CD4-positive, alpha-beta memory T cell (primary cell): ENCODE measurements at regions not wholly inside any gene's neighbourhood (a gene's known extent, or its start where the extent isn't known, plus 50 kb on each side); places are given as distances from the start of the nearest gene placed in this dataset.
"Not testable (repeated sequence)": the region's sequence is repeated elsewhere in the genome, so short reads cannot be mapped to it uniquely, and the experiment has no call there.

Experiments used
- CTCF ChIA-PET: fragments of 350-600 bp; sonication (Branson Sonifier 250); formaldehyde crosslinking; loops from one replicate; lab custom pipeline; 2021; ENCODE audit warnings: inconsistent platforms; ENCODE audit not compliant: partially characterized antibody; lab: Charles Lee
- POLR2A ChIA-PET: fragments of 350-600 bp; sonication (Branson Sonifier 250); formaldehyde crosslinking; loops from one replicate; lab custom pipeline; 2021; ENCODE audit not compliant: partially characterized antibody; lab: Charles Lee
- DNase-seq, 5 donors: peaks; one replicate each; pipeline versions ENCODE4 v3.0.0 to v3.0.0-alpha.2; 2020 to 2022; ENCODE audit warnings: mixed read lengths in 1 of 5
- H3K27ac ChIP-seq: one replicate; pipeline ENCODE4 v1.7.0; 2013; ENCODE audit warnings: low read depth, low read length
- H3K27me3 ChIP-seq: 2 replicates; pipeline ENCODE4 v1.7.0; 2013; ENCODE audit warnings: mild to moderate bottlenecking, low read length, moderate library complexity; ENCODE audit not compliant: insufficient read depth
- H3K36me3 ChIP-seq: 2 replicates; pipeline ENCODE4 v1.7.0; 2013; ENCODE audit warnings: mild to moderate bottlenecking, low read length, moderate library complexity; ENCODE audit not compliant: insufficient read depth
- H3K4me1 ChIP-seq: 2 replicates; pipeline ENCODE4 v1.7.0; 2013; ENCODE audit warnings: mild to moderate bottlenecking, low read length, moderate library complexity; ENCODE audit not compliant: insufficient read depth
- H3K4me3 ChIP-seq, 2 donors: one replicate each; pipeline ENCODE4 v1.7.0; 2013; ENCODE audit warnings: low read length in 2 of 2, mild to moderate bottlenecking in 1 of 2
- H3K9me3 ChIP-seq, 2 donors: one replicate each; pipeline ENCODE4 v1.7.0; 2013; ENCODE audit warnings: low read length in 2 of 2, control low read depth in 1 of 2; ENCODE audit not compliant: control insufficient read depth in 1 of 2
- H3K27ac Mint-ChIP-seq, 7 donors: one replicate each; pipeline ENCODE4 v1.8.0; 2020 to 2021; ENCODE audit warnings: mixed read lengths in 7 of 7, mild to moderate bottlenecking in 6 of 7, inconsistent platforms in 3 of 7, moderate library complexity in 3 of 7
- H3K27me3 Mint-ChIP-seq, 2 donors: one replicate each; pipeline ENCODE4 v1.8.0; 2020 to 2021; ENCODE audit warnings: mixed read lengths in 2 of 2
- H3K36me3 Mint-ChIP-seq, 2 donors: one replicate each; pipeline ENCODE4 v1.8.0; 2020 to 2021; ENCODE audit warnings: mixed read lengths in 2 of 2, inconsistent platforms in 1 of 2, mild to moderate bottlenecking in 1 of 2
- H3K4me1 Mint-ChIP-seq, 4 donors: one replicate each; pipeline ENCODE4 v1.8.0; 2020 to 2021; ENCODE audit warnings: mixed read lengths in 4 of 4, mild to moderate bottlenecking in 1 of 4
- H3K4me3 Mint-ChIP-seq, 8 donors: one replicate each; pipeline ENCODE4 v1.8.0; 2020 to 2021; ENCODE audit warnings: mixed read lengths in 8 of 8, mild to moderate bottlenecking in 7 of 8, moderate library complexity in 6 of 8, inconsistent platforms in 3 of 8
- H3K9me3 Mint-ChIP-seq, 8 donors: one replicate each; pipeline ENCODE4 v1.8.0; 2020 to 2021; ENCODE audit warnings: mixed read lengths in 8 of 8, mild to moderate bottlenecking in 5 of 8, inconsistent platforms in 3 of 8, moderate library complexity in 1 of 8
- intact Hi-C: fragments of 100-400 bp; cut with micrococcal nuclease; formaldehyde crosslinking; loops from one replicate; pipeline ENCODE4 v1.15.1; 2023

DNA sequence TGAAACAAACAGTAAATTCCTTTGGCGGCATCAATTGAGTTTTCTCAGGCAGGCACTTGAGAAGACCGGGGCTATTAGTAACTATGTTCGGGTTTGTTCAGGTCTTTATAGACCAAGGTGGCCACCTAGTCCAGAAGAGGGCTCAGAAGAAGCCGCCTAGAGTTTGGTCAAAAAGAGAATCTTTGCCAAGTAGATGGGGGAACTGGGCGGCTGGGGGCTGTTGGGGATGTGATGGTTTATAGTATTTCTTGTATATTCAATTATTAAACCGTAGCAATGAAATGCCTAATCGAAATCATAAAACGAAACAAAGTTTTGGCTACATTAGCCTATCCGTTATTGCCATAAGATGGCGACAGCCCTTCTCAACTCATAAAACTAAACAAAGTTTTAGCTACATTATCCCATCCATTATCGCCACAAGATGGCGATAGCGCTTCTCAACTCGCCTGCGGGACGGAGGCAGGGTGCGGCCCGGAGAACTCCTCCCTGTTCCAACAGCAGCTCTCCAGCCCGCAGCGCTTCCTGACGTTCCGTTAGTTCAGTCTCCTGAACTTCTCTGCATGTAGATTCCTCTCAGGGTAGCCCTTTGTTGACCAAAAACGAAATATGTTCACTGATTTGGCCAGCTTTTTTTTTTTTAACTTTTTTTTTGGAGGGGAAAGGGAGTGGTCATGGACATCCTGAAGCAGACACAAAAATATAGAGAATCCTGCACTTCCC is 120.5 kb upstream of the PRSS16 start:
- Mint-ChIP-seq H3K27ac (peak overlapping the region; percentile 79 to 91 (median 89)), H3K27me3 (no peaks in the 10 kb centered on the region), H3K36me3 (no peaks in the 10 kb centered on the region), H3K9me3 (no peaks in the 10 kb centered on the region), H3K4me3 (peak overlapping the region; percentile 71 to 87 (median 80)), H3K4me1 (peaks cover 14 to 16% (median 16%) of the 10 kb centered on the region in 4 donors)
- CTCF ChIA-PET, result interaction anchor here (0.6 to 3.8 kb wide), 31 partner anchors 9 to 1739 kb away, joined by 3 to 46 read pairs (median 3); partner anchors contain the start of gene ZNF184
- peak overlapping the region; percentile 13 to 34 for H3K4me3 ChIP-seq
- POLR2A ChIA-PET, result interaction anchor here (0.8 to 12.2 kb wide), 18 partner anchors 13 to 1769 kb away, joined by 3 to 863 read pairs (median 4); partner anchors contain the start of gene ZNF184
- H3K36me3 ChIP-seq, result no peaks in the 10 kb centered on the region
- peaks cover 16% of the 10 kb centered on the region for H3K4me1 ChIP-seq
- no peaks in the 10 kb centered on the region for H3K27me3 ChIP-seq
- intact Hi-C loops, result loop anchor here (1.0 kb wide), 3 partner anchors 31 to 669 kb away; no protein-coding TSS in a partner anchor
- H3K9me3 ChIP-seq, result no peaks in the 10 kb centered on the region
- peak overlapping the region; percentile 37 for H3K27ac ChIP-seq
- peak; percentile 78 to 86 (median 83) for DNase-seq

DNA sequence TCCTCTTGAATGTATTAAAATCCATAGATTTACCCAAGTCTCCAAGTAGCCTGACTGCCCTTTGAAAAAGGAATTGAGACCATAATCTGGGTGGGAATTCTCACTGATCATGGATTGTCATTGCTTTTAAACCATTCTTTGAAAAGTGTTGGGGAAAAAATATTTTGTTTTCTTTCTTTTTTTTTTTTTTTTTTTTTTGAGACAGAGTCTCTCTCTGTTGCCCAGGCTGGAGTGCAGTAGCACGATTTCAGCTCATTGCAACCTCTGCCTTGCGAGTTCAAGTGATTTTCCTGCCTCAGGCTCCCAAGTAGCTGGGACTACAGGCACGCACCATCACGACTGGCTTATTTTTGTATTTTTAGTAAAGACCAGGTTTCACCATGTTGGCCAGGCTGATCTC is 119.6 kb upstream of the PRSS16 start:
- not testable (repeated sequence) for H3K4me3 ChIP-seq, H3K27ac ChIP-seq, H3K9me3 Mint-ChIP-seq, H3K27me3 ChIP-seq, H3K9me3 ChIP-seq, H3K36me3 ChIP-seq, H3K27me3 Mint-ChIP-seq, DNase-seq, H3K27ac Mint-ChIP-seq, H3K36me3 Mint-ChIP-seq
- Mint-ChIP-seq H3K4me1 (peaks cover 14 to 16% (median 16%) of the 10 kb centered on the region in 4 donors), H3K4me3 (peak overlapping the region in 1 of 8 donors; percentile 76)
- intact Hi-C loops, result loop anchor here (1.0 kb wide), 3 partner anchors 30 to 668 kb away; no protein-coding TSS in a partner anchor
- CTCF ChIA-PET, result interaction anchor here (0.8 to 3.8 kb wide), 16 partner anchors 16 to 767 kb away, joined by 3 to 46 read pairs (median 10); a partner anchor contains a TSS
- POLR2A ChIA-PET, result interaction anchor here (1.0 to 12.2 kb wide), 9 partner anchors 22 to 1739 kb away, joined by 3 to 863 read pairs (median 9); a partner anchor contains a TSS
- H3K4me1 ChIP-seq, result peaks cover 21% of the 10 kb centered on the region

DNA sequence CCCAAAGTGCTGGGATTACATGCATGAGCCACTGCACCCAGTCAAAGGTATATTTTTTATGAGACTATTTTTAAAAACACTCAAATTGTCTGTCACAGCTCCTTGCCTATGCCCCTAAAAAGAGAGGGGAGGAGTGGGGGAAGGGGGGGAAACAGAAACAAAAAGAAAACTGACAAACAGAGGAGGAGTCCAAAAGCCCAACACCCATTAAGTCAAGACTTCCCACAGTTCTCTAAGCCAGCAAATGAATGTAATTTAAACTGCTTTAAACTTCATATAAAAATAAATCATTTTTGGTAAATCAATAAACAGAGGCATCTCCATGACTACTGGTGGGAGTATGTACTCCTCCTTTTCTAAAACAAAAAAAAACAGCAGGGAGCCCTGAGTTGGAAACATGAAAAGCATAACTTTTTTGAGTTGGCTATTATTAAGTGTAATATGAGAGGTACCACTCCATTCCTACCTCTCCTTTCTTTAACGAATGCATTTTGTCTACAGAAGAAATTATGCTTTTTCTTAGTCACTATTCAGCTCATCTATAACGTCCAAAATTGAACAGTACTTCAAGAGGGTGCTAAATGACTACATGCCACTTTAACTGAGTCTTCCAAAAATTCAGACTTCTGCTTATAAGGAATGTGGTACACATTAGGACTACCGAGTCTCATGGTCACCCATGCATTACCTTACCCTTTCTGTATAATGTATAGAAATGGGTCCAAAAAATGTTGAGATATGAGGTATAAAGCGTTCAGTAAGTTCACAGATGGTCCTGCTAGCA is 119.0 kb upstream of the PRSS16 start:
- intact Hi-C loops, result no loop called here
- peaks cover 14 to 16% (median 16%) of the 10 kb centered on the region in 4 donors for H3K4me1 Mint-ChIP-seq

DNA sequence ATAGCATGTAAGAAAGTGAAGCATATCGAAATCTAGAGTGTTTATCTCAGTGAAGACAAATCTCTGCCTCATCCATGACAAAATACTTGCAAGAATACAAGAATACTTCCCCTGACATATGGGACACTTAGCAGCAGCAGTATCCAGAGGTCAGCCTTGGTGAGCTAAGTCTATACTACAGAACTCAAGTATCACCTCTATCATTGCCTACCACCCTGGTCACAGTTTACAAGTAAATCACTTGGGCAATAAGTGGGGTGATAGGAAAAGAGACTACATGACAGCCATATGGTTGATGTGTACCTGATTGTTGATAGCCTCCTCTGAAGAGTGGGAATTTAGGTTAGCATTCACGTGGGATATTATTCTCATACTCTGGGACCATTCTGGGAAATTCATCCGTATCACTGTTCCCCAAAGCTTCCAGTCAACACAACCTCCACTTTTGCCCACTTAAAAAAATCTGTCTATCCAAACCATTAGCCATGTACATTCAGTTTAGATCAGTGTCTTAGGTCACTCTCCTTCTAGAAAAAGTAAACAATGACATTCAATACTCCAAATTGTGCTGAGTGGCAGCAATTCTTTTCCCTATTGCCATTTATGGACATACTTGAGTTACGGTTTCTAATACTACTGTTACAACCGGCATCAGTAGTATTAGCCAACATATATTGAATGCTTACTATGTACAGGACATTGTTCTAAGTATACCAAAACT is 118.2 kb upstream of the PRSS16 start:
- H3K27ac Mint-ChIP-seq, result peak overlapping the region in 2 of 7 donors; percentile 29 to 73
- no peaks in the 10 kb centered on the region for H3K36me3 ChIP-seq
- peaks cover 15 to 21% (median 21%) of the 10 kb centered on the region in 4 donors for H3K4me1 Mint-ChIP-seq
- peaks cover 0 to 3% of the 10 kb centered on the region in 2 donors for H3K36me3 Mint-ChIP-seq
- no peaks in the 10 kb centered on the region for H3K27me3 ChIP-seq
- peaks cover 27% of the 10 kb centered on the region for H3K4me1 ChIP-seq
- H3K4me3 ChIP-seq, result no peak overlapping the region
- intact Hi-C loops, result no loop called here
- no peaks in the 10 kb centered on the region for H3K9me3 Mint-ChIP-seq
- no peaks in the 10 kb centered on the region for H3K9me3 ChIP-seq
- no peak overlapping the region for H3K4me3 Mint-ChIP-seq
- ChIA-PET CTCF (interaction anchor here (1.1 to 3.0 kb wide), 5 partner anchors 15 to 643 kb away, joined by 3 to 40 read pairs (median 4); no protein-coding TSS in a partner anchor), POLR2A (interaction anchor here (1.2 to 12.2 kb wide), 5 partner anchors 10 to 737 kb away, joined by 6 to 863 read pairs (median 55); a partner anchor contains a TSS)
- no peak overlapping the region for H3K27ac ChIP-seq
- H3K27me3 Mint-ChIP-seq, result no peaks in the 10 kb centered on the region
- DNase-seq, result no peak

More for the DNA sequence above, 119.0 kb upstream of the PRSS16 start:
- CTCF ChIA-PET, result interaction anchor here (0.9 to 3.8 kb wide), 11 partner anchors 16 to 767 kb away, joined by 3 to 40 read pairs (median 8); a partner anchor contains a TSS
- Histone ChIP-seq H3K27ac (no peak overlapping the region), H3K4me3 (no peak overlapping the region), H3K36me3 (no peaks in the 10 kb centered on the region), H3K9me3 (no peaks in the 10 kb centered on the region), H3K27me3 (no peaks in the 10 kb centered on the region), H3K4me1 (peaks cover 21% of the 10 kb centered on the region)
- Mint-ChIP-seq H3K27ac (no peak overlapping the region), H3K27me3 (no peaks in the 10 kb centered on the region), H3K4me3 (no peak overlapping the region), H3K9me3 (no peaks in the 10 kb centered on the region), H3K36me3 (no peaks in the 10 kb centered on the region)
- POLR2A ChIA-PET, result interaction anchor here (0.6 to 12.2 kb wide), 5 partner anchors 21 to 971 kb away, joined by 3 to 863 read pairs (median 8); a partner anchor contains a TSS
- no peak for DNase-seq

DNA sequence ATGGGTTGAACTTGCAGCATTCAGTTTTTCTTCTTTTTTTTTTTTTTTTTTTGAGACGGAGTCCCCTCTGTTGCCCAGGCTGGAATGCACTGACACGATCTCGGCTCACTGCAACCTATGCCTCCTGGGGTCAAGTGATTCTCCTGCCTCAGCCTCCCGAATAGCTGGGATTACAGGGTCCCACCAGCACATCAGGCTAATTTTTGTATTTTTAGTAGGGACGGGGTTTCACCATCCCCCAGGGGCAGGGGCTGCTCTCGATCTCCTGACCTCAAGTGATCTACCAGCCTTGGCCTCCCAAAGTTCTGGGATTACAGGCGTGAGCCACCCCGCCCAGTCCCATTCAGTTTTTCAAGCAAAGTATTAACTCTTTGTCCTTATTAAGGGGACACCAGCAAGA is 117.6 kb upstream of the PRSS16 start:
- H3K4me1 Mint-ChIP-seq, result peaks cover 15 to 26% (median 21%) of the 10 kb centered on the region in 4 donors
- CTCF ChIA-PET, result interaction anchor here (1.9 to 5.1 kb wide), 3 partner anchors 16 to 31 kb away, joined by 4 to 64 read pairs (median 8); a partner anchor contains a TSS
- no peak overlapping the region for H3K27ac ChIP-seq
- no peaks in the 10 kb centered on the region for H3K9me3 Mint-ChIP-seq
- peak overlapping the region in 1 of 8 donors; percentile 12 for H3K4me3 Mint-ChIP-seq
- no peaks in the 10 kb centered on the region for H3K27me3 ChIP-seq
- no peaks in the 10 kb centered on the region for H3K36me3 ChIP-seq
- intact Hi-C loops, result loop anchor here (5.0 to 10.0 kb wide), 3 partner anchors 1108 to 1735 kb away; partner anchors contain the start of gene TRIM38
- DNase-seq, result no peak
- POLR2A ChIA-PET, result interaction anchor here (1.2 to 12.2 kb wide), 8 partner anchors 10 to 1005 kb away, joined by 4 to 863 read pairs (median 60); a partner anchor contains a TSS
- H3K36me3 Mint-ChIP-seq, result peaks cover 0 to 3% of the 10 kb centered on the region in 2 donors
- peaks cover 33% of the 10 kb centered on the region for H3K4me1 ChIP-seq
- no peaks in the 10 kb centered on the region for H3K27me3 Mint-ChIP-seq
- H3K4me3 ChIP-seq, result no peak overlapping the region
- H3K9me3 ChIP-seq, result no peaks in the 10 kb centered on the region
- no peak overlapping the region for H3K27ac Mint-ChIP-seq
